HCT116 (cell line): ENCODE measurements at regions not wholly inside any gene's neighbourhood (a gene's known extent, or its start where the extent isn't known, plus 50 kb on each side); places are given as distances from the start of the nearest gene placed in this dataset.

Experiments
- ATAC-seq: fragments of 200-7000 bp; cut with Tn5 transposase; 2 replicates; pipeline ENCODE4 v1.9.1; 2020; ENCODE audit warnings: mild to moderate bottlenecking, moderate library complexity
- BruUV-seq: library from RNA; stranded (reverse); fragments of 400-500 nt; replicated peaks from 2 replicates; lab custom pipeline; 2021; lab: Mats Ljungman, UMichigan
- CTCF ChIA-PET: fragments of 300-600 bp; sonication (Branson Sonifier 250); formaldehyde crosslinking; loops from one replicate; lab custom pipeline; 2021; ENCODE audit warnings: antibody characterized with exemption; lab: Charles Lee
- POLR2A ChIA-PET: fragments of 300-600, 350-600 bp; sonication (Branson Sonifier 250); formaldehyde crosslinking; loops from one replicate; lab custom pipeline; 2021; ENCODE audit warnings: antibody characterized with exemption; lab: Charles Lee
- RAD21 ChIA-PET, 2 experiments: fragments of 300-600 bp; sonication (Branson Sonifier 250); formaldehyde crosslinking; loops; one replicate each; lab custom pipeline; 2023; ENCODE audit warnings: low total read pairs in 2 of 2; ENCODE audit not compliant: uncharacterized antibody in 2 of 2, unreplicated experiment in 2 of 2, low non-redundant PET in 1 of 2; lab: Charles Lee
- DNase-seq: peaks from one replicate; pipeline ENCODE4 v3.0.0-alpha.2; 2010; ENCODE audit warnings: low read depth, low spot score
- H2AFZ ChIP-seq: fragments of 200-600 bp; shearing (Covaris generic), sonication (generic); 2 replicates; pipeline ENCODE4 v1.6.1; 2017; ENCODE audit warnings: low read depth, mixed run types, mixed read lengths, antibody characterized with exemption, low read length; ENCODE audit not compliant: poor library complexity, severe bottlenecking
- H3K27ac ChIP-seq: 2 replicates; pipeline ENCODE4 v1.5.1; 2012; ENCODE audit warnings: low read depth, low read length
- H3K27me3 ChIP-seq: fragments of 200-600 bp; sonication (generic); 2 replicates; pipeline ENCODE4 v1.6.1; 2016; ENCODE audit warnings: mixed run types, low read length, mixed read lengths; ENCODE audit not compliant: insufficient read depth
- H3K36me3 ChIP-seq, 2 experiments: fragments of 200-500 bp in 1 of 2; fragments of 200-600 bp in 1 of 2; sonication (Bioruptor generic) in 1 of 2; sonication (generic) in 1 of 2; 2 replicates each; pipeline versions ENCODE4 v1.5.1 to v1.6.1; 2014 to 2016; ENCODE audit warnings: low read length in 2 of 2, inconsistent platforms in 1 of 2, mixed read lengths in 1 of 2, mixed run types in 1 of 2; ENCODE audit not compliant: insufficient read depth in 2 of 2, control insufficient read depth in 1 of 2
- H3K4me1 ChIP-seq, 2 experiments: fragments of 200-600 bp in 1 of 2; sonication (generic) in 1 of 2; 2 replicates each; pipeline versions ENCODE4 v1.5.1 to v1.6.1; 2012 to 2017; ENCODE audit warnings: low read length in 2 of 2, inconsistent platforms in 1 of 2, mild to moderate bottlenecking in 1 of 2, mixed read lengths in 1 of 2, mixed run types in 1 of 2, moderate library complexity in 1 of 2; ENCODE audit not compliant: insufficient read depth in 2 of 2, control insufficient read depth in 1 of 2
- H3K4me2 ChIP-seq: fragments of 200-600 bp; sonication (generic); 2 replicates; pipeline ENCODE4 v1.6.1; 2017; ENCODE audit warnings: mixed run types, low read length, mixed read lengths
- H3K4me3 ChIP-seq, 2 experiments: fragments of 200-600 bp in 1 of 2; sonication (generic) in 1 of 2; replicated peaks in 1 of 2; 2 replicates each; pipeline ENCODE4 v1.5.1; 2011 to 2016; ENCODE audit warnings: low read length in 2 of 2, control low read depth in 1 of 2, low read depth in 1 of 2, mild to moderate bottlenecking in 1 of 2, mixed read lengths in 1 of 2, mixed run types in 1 of 2
- H3K79me2 ChIP-seq: fragments of 200-600 bp; sonication (generic); 2 replicates; pipeline ENCODE4 v1.6.1; 2017; ENCODE audit warnings: mild to moderate bottlenecking, mixed run types, low read length, moderate library complexity, mixed read lengths; ENCODE audit not compliant: insufficient read depth
- H3K9ac ChIP-seq: fragments of 200-600 bp; sonication (generic); 2 replicates; pipeline ENCODE4 v1.6.1; 2016; ENCODE audit warnings: low read length, mixed read lengths
- H3K9me2 ChIP-seq: fragments of 200-600 bp; sonication (generic), shearing (Covaris generic); 2 replicates; pipeline ENCODE4 v1.6.1; 2017; ENCODE audit warnings: mixed run types, mild to moderate bottlenecking, moderate library complexity; ENCODE audit not compliant: insufficient read depth
- H3K9me3 ChIP-seq, 2 experiments: fragments of 200-500 bp in 1 of 2; fragments of 200-600 bp in 1 of 2; sonication (Bioruptor generic) in 1 of 2; sonication (generic) in 1 of 2; 2 replicates each; pipeline ENCODE4 v1.6.1; 2014 to 2017; ENCODE audit warnings: low read length in 2 of 2, mixed read lengths in 2 of 2, inconsistent platforms in 1 of 2, low read depth in 1 of 2, mild to moderate bottlenecking in 1 of 2, mixed run types in 1 of 2, moderate library complexity in 1 of 2; ENCODE audit not compliant: control insufficient read depth in 1 of 2, insufficient read depth in 1 of 2
- H4K20me1 ChIP-seq: fragments of 200-600 bp; sonication (generic), shearing (Covaris generic); 2 replicates; pipeline ENCODE4 v1.6.1; 2017; ENCODE audit warnings: mixed run types, mild to moderate bottlenecking, moderate library complexity; ENCODE audit not compliant: insufficient read depth
- CBX3 ChIP-seq: IDR thresholded peaks from 2 replicates; pipeline ENCODE4 v1.6.1; 2012; ENCODE audit warnings: low read depth
- EGR1 ChIP-seq: IDR thresholded peaks from 2 replicates; pipeline ENCODE4 v1.6.1; 2012; ENCODE audit warnings: low read depth
- ELF1 ChIP-seq: IDR thresholded peaks from 2 replicates; pipeline ENCODE4 v1.6.1; 2012; ENCODE audit warnings: low read depth, borderline replicate concordance
- EZH2 ChIP-seq: fragments of 200-600 bp; sonication (generic); IDR thresholded peaks from 2 replicates; pipeline ENCODE4 v1.6.1; 2017; ENCODE audit warnings: antibody characterized with exemption, mixed run types
- FOSL1 ChIP-seq: IDR thresholded peaks from 2 replicates; pipeline ENCODE4 v1.6.1; 2012; ENCODE audit warnings: low read depth
- RAD21 ChIP-seq: IDR thresholded peaks from 2 replicates; pipeline ENCODE4 v1.6.1; 2012; ENCODE audit warnings: low read depth, mild to moderate bottlenecking
- SIN3A ChIP-seq: IDR thresholded peaks from 2 replicates; pipeline ENCODE4 v1.6.1; 2012; ENCODE audit warnings: low read depth
- ZFX ChIP-seq: fragments of 450-650 bp; IDR thresholded peaks from 2 replicates; pipeline ENCODE4 v1.6.1; 2017
- ZNF274 ChIP-seq: fragments of 200-500 bp; sonication (Bioruptor generic); IDR thresholded peaks from 2 replicates; pipeline ENCODE4 v1.6.1; 2014; ENCODE audit warnings: mild to moderate bottlenecking, low read depth, low read length, inconsistent platforms
- intact Hi-C: fragments of 100-400 bp; cut with micrococcal nuclease; formaldehyde crosslinking; loops from 2 replicates; pipeline ENCODE4 v1.10.0; 2022
- TF ChIP-seq, protein P1 (sequence below): IDR thresholded peaks from 2 replicates; pipeline ENCODE4 v1.6.1; 2011; ENCODE audit warnings: mild to moderate bottlenecking, low read length, moderate library complexity; ENCODE audit not compliant: insufficient replicate concordance; ENCODE audit errors: extremely low read depth
- TF ChIP-seq, protein P2 (sequence below), 3 experiments: fragments of 200-600 bp in 1 of 3; sonication (generic) in 1 of 3; IDR thresholded peaks in 2 of 3; conservative IDR thresholded peaks in 1 of 3; 2 replicates each; pipeline ENCODE4 v1.5.1; 2012 to 2017; ENCODE audit warnings: low read depth in 2 of 3, low read length in 2 of 3, antibody characterized with exemption in 1 of 3, borderline replicate concordance in 1 of 3, control low read depth in 1 of 3, mild to moderate bottlenecking in 1 of 3, mixed read lengths in 1 of 3, mixed run types in 1 of 3, moderate library complexity in 1 of 3; ENCODE audit not compliant: insufficient read depth in 1 of 3
- TF ChIP-seq, protein P3 (sequence below): IDR thresholded peaks from 2 replicates; pipeline ENCODE4 v1.6.1; 2012
- TF ChIP-seq, protein P4 (sequence below): IDR thresholded peaks from 2 replicates; pipeline ENCODE4 v1.6.1; 2012

DNA sequence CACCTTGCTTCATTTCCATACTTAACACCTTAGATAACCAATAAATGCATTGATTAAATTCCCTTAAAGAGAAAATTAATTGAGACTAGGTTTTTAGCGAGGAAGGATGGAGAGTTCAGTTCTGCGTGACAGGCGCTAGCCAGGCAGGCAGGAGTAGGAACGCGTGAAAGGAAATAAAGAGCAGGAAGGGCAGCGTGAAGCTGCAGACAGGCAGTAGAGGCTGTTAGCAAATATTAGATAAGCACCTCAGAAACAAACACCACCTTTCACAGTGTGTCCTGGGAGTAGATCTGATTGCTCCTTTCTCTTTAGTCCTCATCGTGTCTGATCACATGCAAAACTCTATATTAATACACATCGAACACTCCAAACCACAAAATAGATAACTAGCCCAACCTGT is 282.7 kb upstream of the ADGRL2 start:
- H3K4me1 ChIP-seq: no peaks in the 10 kb centered on the region
- RAD21 ChIA-PET: no interaction called here
- H3K4me3 ChIP-seq: no peak overlapping the region
- H4K20me1 ChIP-seq: no peaks in the 10 kb centered on the region
- no TSS peak for BruUV-seq
- ATAC-seq (no peak), DNase-seq (no peak)
- H3K36me3 ChIP-seq: no peaks in the 10 kb centered on the region
- CTCF ChIA-PET: no interaction called here
- TF ChIP-seq RAD21: no peak
- no peak for TF ChIP-seq SIN3A
- TF ChIP-seq EZH2: no peak
- TF ChIP-seq, protein P1, sequence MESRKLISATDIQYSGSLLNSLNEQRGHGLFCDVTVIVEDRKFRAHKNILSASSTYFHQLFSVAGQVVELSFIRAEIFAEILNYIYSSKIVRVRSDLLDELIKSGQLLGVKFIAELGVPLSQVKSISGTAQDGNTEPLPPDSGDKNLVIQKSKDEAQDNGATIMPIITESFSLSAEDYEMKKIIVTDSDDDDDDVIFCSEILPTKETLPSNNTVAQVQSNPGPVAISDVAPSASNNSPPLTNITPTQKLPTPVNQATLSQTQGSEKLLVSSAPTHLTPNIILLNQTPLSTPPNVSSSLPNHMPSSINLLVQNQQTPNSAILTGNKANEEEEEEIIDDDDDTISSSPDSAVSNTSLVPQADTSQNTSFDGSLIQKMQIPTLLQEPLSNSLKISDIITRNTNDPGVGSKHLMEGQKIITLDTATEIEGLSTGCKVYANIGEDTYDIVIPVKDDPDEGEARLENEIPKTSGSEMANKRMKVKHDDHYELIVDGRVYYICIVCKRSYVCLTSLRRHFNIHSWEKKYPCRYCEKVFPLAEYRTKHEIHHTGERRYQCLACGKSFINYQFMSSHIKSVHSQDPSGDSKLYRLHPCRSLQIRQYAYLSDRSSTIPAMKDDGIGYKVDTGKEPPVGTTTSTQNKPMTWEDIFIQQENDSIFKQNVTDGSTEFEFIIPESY: no peak
- TF ChIP-seq ZNF274: no peak
- no peak for TF ChIP-seq ELF1
- no peak for TF ChIP-seq FOSL1
- TF ChIP-seq, protein P2, sequence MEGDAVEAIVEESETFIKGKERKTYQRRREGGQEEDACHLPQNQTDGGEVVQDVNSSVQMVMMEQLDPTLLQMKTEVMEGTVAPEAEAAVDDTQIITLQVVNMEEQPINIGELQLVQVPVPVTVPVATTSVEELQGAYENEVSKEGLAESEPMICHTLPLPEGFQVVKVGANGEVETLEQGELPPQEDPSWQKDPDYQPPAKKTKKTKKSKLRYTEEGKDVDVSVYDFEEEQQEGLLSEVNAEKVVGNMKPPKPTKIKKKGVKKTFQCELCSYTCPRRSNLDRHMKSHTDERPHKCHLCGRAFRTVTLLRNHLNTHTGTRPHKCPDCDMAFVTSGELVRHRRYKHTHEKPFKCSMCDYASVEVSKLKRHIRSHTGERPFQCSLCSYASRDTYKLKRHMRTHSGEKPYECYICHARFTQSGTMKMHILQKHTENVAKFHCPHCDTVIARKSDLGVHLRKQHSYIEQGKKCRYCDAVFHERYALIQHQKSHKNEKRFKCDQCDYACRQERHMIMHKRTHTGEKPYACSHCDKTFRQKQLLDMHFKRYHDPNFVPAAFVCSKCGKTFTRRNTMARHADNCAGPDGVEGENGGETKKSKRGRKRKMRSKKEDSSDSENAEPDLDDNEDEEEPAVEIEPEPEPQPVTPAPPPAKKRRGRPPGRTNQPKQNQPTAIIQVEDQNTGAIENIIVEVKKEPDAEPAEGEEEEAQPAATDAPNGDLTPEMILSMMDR (IDR thresholded peaks at IDR 0.05 in 2 of 3, conservative IDR thresholded peaks at IDR 0.05 in 1 of 3; ENCODE audit: borderline replicate concordance in 1 of 3, insufficient read depth in 1 of 3, low read depth in 2 of 3, low read length in 2 of 3): no peak
- TF ChIP-seq, protein P3, sequence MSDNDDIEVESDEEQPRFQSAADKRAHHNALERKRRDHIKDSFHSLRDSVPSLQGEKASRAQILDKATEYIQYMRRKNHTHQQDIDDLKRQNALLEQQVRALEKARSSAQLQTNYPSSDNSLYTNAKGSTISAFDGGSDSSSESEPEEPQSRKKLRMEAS: no peak
- no peak for TF ChIP-seq CBX3
- no peak for TF ChIP-seq EGR1
- TF ChIP-seq, protein P4, sequence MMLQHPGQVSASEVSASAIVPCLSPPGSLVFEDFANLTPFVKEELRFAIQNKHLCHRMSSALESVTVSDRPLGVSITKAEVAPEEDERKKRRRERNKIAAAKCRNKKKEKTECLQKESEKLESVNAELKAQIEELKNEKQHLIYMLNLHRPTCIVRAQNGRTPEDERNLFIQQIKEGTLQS: no peak
- no peak for TF ChIP-seq ZFX
- no peak overlapping the region for H3K27ac ChIP-seq
- H2AFZ ChIP-seq: no peak overlapping the region
- H3K9me2 ChIP-seq: no peaks in the 10 kb centered on the region
- H3K9me3 ChIP-seq: no peaks in the 10 kb centered on the region
- H3K9ac ChIP-seq: no peak overlapping the region
- no peaks in the 10 kb centered on the region for H3K27me3 ChIP-seq
- no peaks in the 10 kb centered on the region for H3K79me2 ChIP-seq
- POLR2A ChIA-PET: no interaction called here
- intact Hi-C loops: no loop called here
- H3K4me2 ChIP-seq: no peak overlapping the region
